GM12878 (cell line): ENCODE measurements at regions not wholly inside any gene's neighbourhood (a gene's known extent, or its start where the extent isn't known, plus 50 kb on each side); places are given as distances from the start of the nearest gene placed in this dataset.

ENCODE experiments used
- MTA3 ChIP-seq: IDR thresholded peaks from 2 replicates; pipeline ENCODE4 v1.6.1; 2012; ENCODE audit warnings: low read length, inconsistent platforms, borderline replicate concordance
- POU2F2 ChIP-seq: IDR thresholded peaks from 3 replicates; pipeline ENCODE4 v1.6.1; 2011; ENCODE audit warnings: low read depth, mild to moderate bottlenecking, low read length, borderline replicate concordance
- ZBTB11 ChIP-seq: fragments of 450-650 bp; formaldehyde crosslinking; IDR thresholded peaks from 2 replicates; pipeline ENCODE4 v1.5.0; 2022; ENCODE audit warnings: mild to moderate bottlenecking, missing genetic modification characterization
- ZNF687 ChIP-seq: fragments of 450-650 bp; IDR thresholded peaks from 2 replicates; pipeline ENCODE4 v1.6.1; 2017; ENCODE audit warnings: mild to moderate bottlenecking, moderate library complexity

GRCh38 chr5:145666591-145666990 is 168.6 kb downstream of the PRELID2 start (continued):
- no peak for TF ChIP-seq ZBTB11 (CRISPR knock-in tag)
- no peak for TF ChIP-seq ZNF687
- TF ChIP-seq POU2F2: no peak
- no peak for TF ChIP-seq MTA3
